Right lobe of liver (tissue), 6 donors: ENCODE measurements at regions not wholly inside any gene's neighbourhood (a gene's known extent, or its start where the extent isn't known, plus 50 kb on each side); places are given as distances from the start of the nearest gene placed in this dataset.

Experiments used
- ATAC-seq, 4 donors: fragments of 200-7000 bp; cut with Tn5 transposase; one replicate each; pipeline ENCODE4 v1.9.1; 2020; ENCODE audit warnings: mild to moderate bottlenecking in 4 of 4, moderate library complexity in 4 of 4
- DNase-seq, 3 donors: peaks; one replicate each; pipeline ENCODE4 v3.0.0-alpha.2; 2020
- H3K27ac ChIP-seq, 3 donors: fragments of 200-600 bp; one replicate each; pipeline ENCODE4 v1.8.0; 2022
- H3K27me3 ChIP-seq, 2 donors: fragments of 200-600 bp; one replicate each; pipeline ENCODE4 v1.8.0; 2022
- H3K36me3 ChIP-seq, 4 donors: fragments of 200-600 bp; sonication (generic) in 1 of 4; one replicate each; pipeline versions ENCODE4 v1.5.1 to v1.8.0; 2017 to 2022; ENCODE audit warnings: control low read depth in 1 of 4
- H3K4me1 ChIP-seq, 4 donors: fragments of 200-600 bp; sonication (generic) in 1 of 4; one replicate each; pipeline versions ENCODE4 v1.5.1 to v1.8.0; 2017 to 2022; ENCODE audit warnings: control low read depth in 1 of 4
- H3K4me3 ChIP-seq, 3 donors: fragments of 200-600 bp; one replicate each; pipeline ENCODE4 v1.8.0; 2022
- H3K9me3 ChIP-seq, 4 donors: fragments of 200-600 bp; sonication (generic) in 1 of 4; one replicate each; pipeline versions ENCODE4 v1.5.1 to v1.8.0; 2017 to 2022; ENCODE audit warnings: control low read depth in 1 of 4
- CTCF ChIP-seq, 4 donors: fragments of 200-600 bp in 3 of 4; fragments of 450-650 bp in 1 of 4; IDR thresholded peaks; one replicate each; pipeline versions ENCODE4 v1.5.1 to v1.8.0; 2016 to 2022; ENCODE audit warnings: antibody characterized with exemption in 4 of 4, mild to moderate bottlenecking in 2 of 4
- POLR2A ChIP-seq: fragments of 450-650 bp; IDR thresholded peaks from one replicate; pipeline ENCODE4 v1.6.1; 2017; ENCODE audit warnings: antibody characterized with exemption, mild to moderate bottlenecking
- WGBS: methylation state at CpG from one replicate; pipeline ENCODE4 v1.1.6; 2018; ENCODE audit warnings: low coverage, low lambda C conversion rate; ENCODE audit not compliant: insufficient coverage; ENCODE audit errors: missing lambda C conversion rate; 5-methylcytosine and 5-hydroxymethylcytosine counted together
- intact Hi-C, 2 donors: fragments of 100-400 bp; cut with DNase I; formaldehyde crosslinking; loops; one replicate each; pipeline versions ENCODE4 v1.11.2 to v1.14.1; 2022
- donor health status: DM: no; HTN: yes; CAD: no.
- donor health status: DM: no; HTN: no; CAD: no.
- donor health status: DM: no; HTN: no; CAD: no.
- donor health status: DM: no; HTN: yes; CAD: no.
- donor health status: DM: no; HTN: yes; CAD: no.

- Histone ChIP-seq H3K4me1 (no peaks in the 10 kb centered on the region), H3K4me3 (no peak overlapping the region), H3K9me3 (no peaks in the 10 kb centered on the region), H3K27me3 (no peaks in the 10 kb centered on the region), H3K36me3 (no peaks in the 10 kb centered on the region), H3K27ac (no peak overlapping the region)
- TF ChIP-seq CTCF (IDR thresholded peaks at IDR 0.05) (no peak), POLR2A (no peak)
- ATAC-seq (no peak), DNase-seq (no peak)
- intact Hi-C loops = no loop called here
- WGBS = 72% methylated on average over 8 of the region's 8 CpGs
Measured at GRCh38 chr16:76819226-76819916, 371.6 kb upstream of the MON1B start.

- DNase-seq = no peak
- TF ChIP-seq POLR2A = no peak
- TF ChIP-seq CTCF (IDR thresholded peaks at IDR 0.05) = no peak
- H3K9me3 ChIP-seq = no peaks in the 10 kb centered on the region
Measured at GRCh38 chr16:76824221-76824620, 366.8 kb upstream of the MON1B start.

GRCh38 chr16:76824791-76825190, 366.2 kb upstream of the MON1B start:
- DNase-seq (no peak), ATAC-seq (no peak)
- Histone ChIP-seq H3K4me1 (no peaks in the 10 kb centered on the region), H3K27ac (no peak overlapping the region), H3K36me3 (no peaks in the 10 kb centered on the region), H3K4me3 (no peak overlapping the region), H3K27me3 (no peaks in the 10 kb centered on the region), H3K9me3 (no peaks in the 10 kb centered on the region)
- intact Hi-C loops = no loop called here
- WGBS = 49% methylated on average over 2 of the region's 2 CpGs
- TF ChIP-seq POLR2A = no peak
- TF ChIP-seq CTCF (IDR thresholded peaks at IDR 0.05) = no peak

More at GRCh38 chr16:76824221-76824620, 366.8 kb upstream of the MON1B start:
- Histone ChIP-seq H3K27ac (no peak overlapping the region), H3K27me3 (no peaks in the 10 kb centered on the region), H3K4me3 (no peak overlapping the region), H3K36me3 (no peaks in the 10 kb centered on the region), H3K4me1 (no peaks in the 10 kb centered on the region)
- 75% methylated on average over 1 of the region's 1 CpG for WGBS
- intact Hi-C loops = no loop called here
- no peak for ATAC-seq

- no peaks in the 10 kb centered on the region for H3K9me3 ChIP-seq
- TF ChIP-seq POLR2A (no peak), CTCF (IDR thresholded peaks at IDR 0.05) (no peak)
- H3K27me3 ChIP-seq = no peaks in the 10 kb centered on the region
- H3K27ac ChIP-seq = no peak overlapping the region
- intact Hi-C loops = no loop called here
- 77% methylated on average over 4 of the region's 4 CpGs for WGBS
- no peak overlapping the region for H3K4me3 ChIP-seq
- no peak for ATAC-seq
- no peaks in the 10 kb centered on the region for H3K4me1 ChIP-seq
- no peak for DNase-seq
- no peaks in the 10 kb centered on the region for H3K36me3 ChIP-seq
Measured at GRCh38 chr16:76835339-76835738, 355.7 kb upstream of the MON1B start.
